Astrocyte (in vitro differentiated cells and primary cell): ENCODE measurements at regions not wholly inside any gene's neighbourhood (a gene's known extent, or its start where the extent isn't known, plus 50 kb on each side); places are given as distances from the start of the nearest gene placed in this dataset.

Source experiments
- CTCF ChIP-seq: IDR thresholded peaks from 2 replicates; pipeline ENCODE4 v1.5.1; 2011; ENCODE audit warnings: low read depth, mild to moderate bottlenecking, inconsistent platforms, low read length, moderate library complexity; ENCODE audit not compliant: insufficient read depth
- EZH2 ChIP-seq: IDR thresholded peaks from 2 replicates; pipeline ENCODE4 v1.6.1; 2012; ENCODE audit warnings: mild to moderate bottlenecking, low read length, inconsistent platforms; ENCODE audit not compliant: insufficient read depth

GRCh38 chr2:21633911-21634310 lies 510.1 kb downstream of the TDRD15 start:
- TF ChIP-seq EZH2 (no peak), CTCF (no peak)
